ENCODE measurements at regions not wholly inside any gene's neighbourhood (a gene's known extent, or its start where the extent isn't known, plus 50 kb on each side); places are given as distances from the start of the nearest gene placed in this dataset.
"Not testable (repeated sequence)": the region's sequence is repeated elsewhere in the genome, so short reads cannot be mapped to it uniquely, and the experiment has no call there.

DNA sequence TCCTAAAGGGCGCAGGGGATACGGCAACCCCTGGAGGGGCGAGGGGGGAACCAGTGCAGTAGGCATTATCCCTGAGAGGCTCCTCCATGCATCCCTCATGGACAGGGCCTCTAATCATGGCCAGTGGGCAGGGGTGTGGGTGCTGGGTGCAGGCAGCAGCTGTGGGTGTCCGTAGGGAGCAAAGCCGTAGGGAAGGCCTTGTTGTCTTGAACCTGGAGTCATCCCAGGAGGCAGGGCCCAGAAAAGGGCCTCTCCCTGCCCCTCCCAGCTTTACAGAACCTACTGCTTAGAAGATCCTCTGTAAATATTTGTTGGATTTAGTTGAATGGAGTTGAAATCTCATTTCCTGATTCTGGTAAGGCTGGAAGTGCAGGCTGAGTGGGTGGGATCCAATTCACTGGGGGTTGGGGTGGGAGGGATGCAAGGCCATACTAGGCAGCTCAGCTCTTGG lies 207.0 kb upstream of the HAAO start:
- no peak for DNase-seq (ENCODE audit: low read depth in 2 of 2)

DNA sequence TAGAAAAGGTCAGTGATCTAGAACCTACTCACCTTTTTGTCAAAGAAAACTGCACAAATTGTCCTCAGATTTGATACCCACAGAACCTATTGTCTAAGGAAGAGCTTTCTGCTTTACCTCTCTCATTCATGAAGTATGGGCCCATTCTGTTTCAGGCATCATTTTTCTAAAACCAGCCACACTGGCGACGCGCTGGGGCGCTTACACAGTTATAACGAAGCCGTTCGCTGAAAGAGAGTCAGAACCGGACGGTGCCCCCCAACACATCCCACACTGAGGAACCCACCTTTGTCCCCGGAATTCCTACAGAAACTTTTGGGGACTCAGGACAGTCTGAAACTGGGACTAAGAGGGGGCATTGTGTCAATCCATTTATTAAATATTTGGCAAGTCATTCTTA lies 206.3 kb upstream of the HAAO start:
- DNase-seq (ENCODE audit: low read depth in 2 of 2), result no peak

- DNase-seq (ENCODE audit: low read depth in 2 of 2), result no peak
Measured at GRCh38 chr2:42996528-42996927, 204.1 kb upstream of the HAAO start.

GRCh38 chr2:42995752-42996422 lies 203.5 kb upstream of the HAAO start:
- DNase-seq (ENCODE audit: low read depth in 2 of 2), result no peak

DNA sequence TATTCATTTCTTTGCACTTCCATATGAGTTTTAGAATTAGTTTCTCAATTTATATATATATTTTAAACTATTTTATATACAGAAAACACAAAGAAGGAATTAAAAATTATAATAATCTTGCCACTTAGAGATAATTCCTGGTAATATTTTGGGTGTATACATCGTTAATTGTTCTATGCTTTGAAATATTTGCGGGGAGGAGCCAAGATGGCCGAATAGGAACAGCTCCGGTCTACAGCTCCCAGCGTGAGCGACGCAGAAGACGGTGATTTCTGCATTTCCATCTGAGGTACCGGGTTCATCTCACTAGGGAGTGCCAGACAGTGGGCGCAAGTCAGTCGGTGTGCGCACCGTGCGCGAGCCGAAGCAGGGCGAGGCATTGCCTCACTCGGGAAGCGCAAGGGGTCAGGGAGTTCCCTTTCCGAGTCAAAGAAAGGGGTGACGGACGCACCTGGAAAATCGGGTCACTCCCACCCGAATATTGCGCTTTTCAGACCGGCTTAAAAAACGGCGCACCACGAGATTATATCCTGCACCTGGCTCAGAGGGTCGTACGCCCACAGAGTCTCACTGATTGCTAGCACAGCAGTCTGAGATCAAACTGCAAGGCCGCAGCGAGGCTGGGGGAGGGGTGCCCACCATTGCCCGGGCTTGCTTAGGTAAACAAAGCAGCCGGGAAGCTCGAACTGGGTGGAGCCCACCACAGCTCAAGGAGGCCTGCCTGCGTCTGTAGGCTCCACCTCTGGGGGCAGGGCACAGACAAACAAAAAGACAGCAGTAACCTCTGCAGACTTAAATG lies 197.1 kb upstream of the HAAO start:
- not testable (repeated sequence) for DNase-seq (ENCODE audit: low read depth in 2 of 2)

DNA sequence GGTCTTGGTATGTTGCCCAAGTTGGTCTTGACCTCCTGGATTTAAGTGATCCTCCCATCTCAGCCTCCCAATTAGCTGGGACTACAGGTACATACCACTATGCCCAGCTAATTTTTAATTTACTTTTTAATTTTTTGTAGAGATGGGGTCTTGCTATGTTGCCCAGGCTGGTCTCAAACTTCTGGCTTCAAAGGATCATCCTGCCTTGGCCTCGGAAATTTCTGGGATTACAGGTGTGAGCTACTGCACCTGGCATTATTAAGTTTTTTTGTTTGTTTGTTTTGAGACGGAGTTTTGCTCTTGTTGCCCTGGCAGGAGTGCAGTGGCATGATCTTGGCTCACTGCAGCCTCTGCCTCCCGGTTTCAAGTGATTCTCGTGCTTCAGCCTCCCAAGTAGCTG lies 195.7 kb upstream of the HAAO start:
- not testable (repeated sequence) for DNase-seq (ENCODE audit: low read depth in 2 of 2)

DNA sequence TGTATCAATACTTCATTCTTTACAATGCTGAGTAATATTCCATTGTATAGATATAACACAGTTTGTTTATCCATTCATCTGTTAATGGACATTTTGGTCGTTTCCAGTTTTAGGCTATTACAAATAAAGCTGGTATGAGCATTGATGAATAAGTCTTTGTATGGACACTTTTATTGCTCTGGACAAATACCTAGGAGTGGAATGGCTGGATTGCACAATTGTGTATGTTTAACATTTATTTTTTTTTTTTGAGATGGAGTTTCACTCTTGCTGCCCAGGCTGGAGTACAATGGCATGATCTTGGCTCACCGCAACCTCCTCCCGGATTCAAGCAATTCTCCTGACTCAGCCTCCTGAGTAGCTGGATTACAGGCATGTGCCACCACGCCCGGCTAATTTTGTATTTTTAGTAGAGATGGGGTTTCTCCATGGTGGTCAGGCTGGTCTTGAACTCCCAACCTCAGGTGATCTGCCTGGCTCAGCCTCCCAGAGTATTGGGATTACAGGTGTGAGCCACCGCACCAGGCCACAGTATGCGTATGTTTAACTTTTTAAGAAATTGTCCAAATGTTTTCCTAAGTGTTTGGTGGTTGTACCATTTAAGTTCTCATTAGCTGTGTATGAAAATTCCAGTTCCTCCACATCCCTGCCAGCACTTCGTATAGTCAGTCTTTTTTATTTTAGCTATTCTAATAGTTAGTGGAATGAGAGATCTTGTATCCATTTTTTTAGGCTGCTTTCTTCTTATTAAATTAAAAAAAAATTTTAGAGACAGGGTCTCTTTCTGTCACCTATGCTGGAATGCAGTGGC lies 194.9 kb upstream of the HAAO start:
- no peak for DNase-seq (ENCODE audit: low read depth in 2 of 2)

DNA sequence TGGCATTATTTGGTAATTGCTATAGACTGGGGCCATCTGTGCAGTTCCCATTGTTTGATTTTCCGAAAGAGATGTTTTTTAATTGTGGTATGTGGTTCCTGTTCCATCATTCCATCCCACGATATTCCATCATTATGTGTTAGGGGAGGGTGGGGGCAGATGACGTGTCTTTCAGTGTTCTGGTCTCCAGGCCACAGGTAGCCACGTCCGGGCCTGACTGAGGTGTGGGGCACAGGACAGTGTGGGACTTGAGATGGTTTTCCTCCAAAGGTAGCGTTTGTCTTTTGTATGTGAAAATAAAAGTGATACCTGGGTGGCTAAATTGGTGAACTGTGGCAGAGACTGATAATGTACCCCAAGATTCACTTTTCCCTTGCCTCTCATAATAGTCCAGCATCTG lies 192.2 kb upstream of the HAAO start:
- no peak for DNase-seq (ENCODE audit: low read depth in 2 of 2)

GRCh38 chr2:42984081-42984480 lies 191.7 kb upstream of the HAAO start:
- no peak for DNase-seq (ENCODE audit: low read depth in 2 of 2)

GRCh38 chr2:42980764-42981416 lies 188.5 kb upstream of the HAAO start:
- DNase-seq (ENCODE audit: low read depth in 2 of 2), result no peak

GRCh38 chr2:42979870-42980763 lies 187.7 kb upstream of the HAAO start:
- no peak for DNase-seq (ENCODE audit: low read depth in 2 of 2)

DNA sequence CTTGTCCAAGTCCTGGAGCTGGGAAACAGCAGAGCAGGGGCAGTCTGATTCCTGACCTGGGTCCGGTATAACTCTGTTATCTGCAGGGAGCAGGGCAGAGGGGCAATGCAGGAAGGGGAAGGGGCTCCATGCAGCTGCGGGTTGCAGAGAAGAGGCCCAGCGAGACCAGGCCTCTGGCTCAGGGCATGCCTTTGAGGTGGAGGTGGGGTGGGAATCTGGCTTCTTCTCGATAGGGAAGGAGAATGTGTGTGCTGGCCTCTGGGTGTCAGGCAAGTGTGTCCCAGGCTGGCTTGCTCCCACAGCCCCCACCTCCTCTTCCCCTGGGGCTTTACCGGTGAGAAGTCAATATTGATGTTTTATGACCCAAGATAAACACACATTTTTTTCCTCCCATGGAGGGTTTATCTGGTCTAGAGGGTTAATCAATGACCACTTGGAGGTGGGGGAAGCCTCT lies 187.1 kb upstream of the HAAO start:
- DNase-seq (ENCODE audit: low read depth in 2 of 2), result no peak

- no peak for DNase-seq (ENCODE audit: low read depth in 2 of 2)
Measured at GRCh38 chr2:42978887-42979415, 186.6 kb upstream of the HAAO start.

DNA sequence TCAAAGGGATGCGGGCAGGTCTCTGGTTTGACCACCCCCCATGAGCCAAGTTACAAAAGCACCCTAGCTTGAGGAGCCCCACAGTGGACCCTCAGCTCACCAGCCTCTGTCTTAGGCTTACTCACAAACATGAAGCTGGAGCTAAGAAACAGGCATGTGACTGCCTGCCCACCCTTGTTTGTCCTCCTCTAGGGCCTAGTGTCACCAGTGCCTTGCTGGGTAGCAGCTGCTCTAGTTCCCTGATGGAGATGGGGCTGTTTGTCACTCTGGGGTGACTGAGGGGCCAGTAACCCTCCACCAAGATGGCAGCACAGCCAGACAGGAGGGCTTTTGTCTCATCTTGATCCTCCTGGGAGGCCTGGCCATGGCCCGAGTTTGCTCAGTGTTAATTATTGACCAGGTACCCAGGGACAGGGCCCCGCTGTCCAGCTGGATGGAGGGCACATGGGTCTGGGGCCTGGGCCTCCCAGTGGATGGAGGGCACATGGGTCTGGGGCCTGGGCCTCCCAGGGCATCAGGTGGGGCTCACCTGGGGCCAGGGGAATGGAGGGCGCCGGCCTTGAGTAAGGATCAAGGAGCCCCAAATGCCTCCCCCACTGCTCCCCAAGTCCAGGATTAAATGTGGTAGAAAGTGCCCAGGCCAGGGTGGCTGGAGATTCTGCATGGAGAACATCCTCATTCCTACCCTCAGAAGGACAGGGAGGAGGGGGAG lies 185.9 kb upstream of the HAAO start:
- no peak for DNase-seq (ENCODE audit: low read depth in 2 of 2)

DNA sequence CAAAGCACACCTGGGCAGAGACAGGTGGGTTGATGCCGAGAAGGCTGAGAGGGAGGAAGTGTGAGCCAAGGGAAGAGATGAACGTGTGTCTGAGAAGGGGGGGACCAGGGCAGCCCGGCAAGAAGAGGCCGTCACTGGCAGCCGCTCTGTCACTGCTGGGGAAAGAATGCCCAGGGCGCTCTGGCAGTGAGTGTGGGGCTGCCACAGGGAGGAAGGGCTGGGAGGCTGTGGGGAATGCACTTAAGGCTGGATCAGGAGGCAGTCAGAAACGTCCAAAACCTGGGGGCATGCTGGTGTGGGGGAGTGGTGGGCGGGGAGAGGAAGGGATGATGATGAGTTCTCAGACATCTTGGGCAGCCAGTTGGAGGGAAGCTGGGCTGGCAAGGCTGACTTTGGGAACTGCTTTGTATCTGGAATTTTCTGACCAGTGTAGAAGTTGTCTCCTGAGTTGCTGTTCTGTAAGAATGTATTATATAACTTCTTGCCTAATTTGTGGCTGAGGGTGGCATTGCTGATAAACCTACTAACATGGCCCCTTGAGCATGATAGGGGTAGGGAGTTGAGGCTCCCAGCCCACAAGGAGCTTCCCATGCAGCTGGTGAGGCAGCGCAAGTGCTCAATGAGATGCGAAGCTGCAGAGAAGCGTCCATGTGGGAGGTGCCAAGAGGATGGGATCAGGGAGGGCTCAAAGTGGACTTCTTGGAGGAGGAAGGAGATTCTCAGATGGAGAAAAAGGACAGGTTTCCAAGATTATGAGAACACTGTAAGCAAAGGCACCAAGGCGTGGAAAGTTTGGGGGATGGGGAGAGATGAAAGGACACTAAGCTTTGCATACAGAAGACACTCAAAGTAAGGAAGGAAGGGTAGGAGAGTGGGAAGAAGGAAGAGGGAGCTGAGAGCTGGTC lies 185.1 kb upstream of the HAAO start:
- DNase-seq (ENCODE audit: low read depth in 2 of 2), result no peak

DNA sequence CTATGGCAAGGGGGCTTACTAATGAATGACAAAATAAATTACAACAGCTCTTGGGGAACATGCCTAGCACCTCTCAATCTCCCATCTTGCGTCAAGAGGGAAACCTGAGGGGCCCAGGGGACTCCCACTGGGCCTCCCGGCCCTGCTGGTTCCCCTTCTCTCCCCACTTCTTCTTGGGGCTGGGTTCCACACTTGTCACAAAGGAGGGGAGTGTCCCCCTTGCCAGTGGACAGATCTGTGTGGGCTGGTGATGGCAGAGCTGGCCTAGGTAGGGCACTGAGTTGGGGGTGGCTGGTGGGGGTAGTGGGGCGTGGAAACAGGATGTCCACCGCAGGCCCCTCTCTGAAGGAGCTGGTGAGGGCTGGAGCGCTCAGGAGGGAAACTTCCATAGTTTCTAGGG lies 184.0 kb upstream of the HAAO start:
- no peak for DNase-seq (ENCODE audit: low read depth in 2 of 2)

- peak; percentile 40 to 41 for DNase-seq (ENCODE audit: low read depth in 2 of 2)
Measured at GRCh38 chr2:42974721-42975717, 182.6 kb upstream of the HAAO start.

Measured in stimulated activated CD8-positive, alpha-beta memory T cell treated with anti-CD3 and anti-CD28 coated beads, Interleukin-2, amount 100 ng/mL, for 48 hours (primary cell).